Chondrocyte (in vitro differentiated cells): ENCODE measurements at regions not wholly inside any gene's neighbourhood (a gene's known extent, or its start where the extent isn't known, plus 50 kb on each side); places are given as distances from the start of the nearest gene placed in this dataset.
"Not testable (repeated sequence)": the region's sequence is repeated elsewhere in the genome, so short reads cannot be mapped to it uniquely, and the experiment has no call there.

Source experiments
- DNase-seq: peaks from one replicate; pipeline ENCODE4 v3.0.0; 2021; ENCODE audit warnings: mixed read lengths, low spot score
- H3K27ac Mint-ChIP-seq: one replicate; pipeline ENCODE4 v1.8.0; 2021; ENCODE audit warnings: mild to moderate bottlenecking, moderate library complexity, mixed read lengths; ENCODE audit not compliant: unreplicated experiment
- H3K27me3 Mint-ChIP-seq: 2 replicates; pipeline ENCODE4 v1.8.0; 2021; ENCODE audit warnings: low read depth, mixed read lengths
- H3K36me3 Mint-ChIP-seq: 2 replicates; pipeline ENCODE4 v1.8.0; 2021; ENCODE audit warnings: low read depth, mixed read lengths
- H3K4me1 Mint-ChIP-seq: 2 replicates; pipeline ENCODE4 v1.8.0; 2021; ENCODE audit warnings: low read depth, mild to moderate bottlenecking, mixed read lengths
- H3K4me3 Mint-ChIP-seq: one replicate; pipeline ENCODE4 v1.8.0; 2021; ENCODE audit warnings: mild to moderate bottlenecking, moderate library complexity, mixed read lengths; ENCODE audit not compliant: unreplicated experiment
- H3K9me3 Mint-ChIP-seq: 2 replicates; pipeline ENCODE4 v1.8.0; 2021; ENCODE audit warnings: low read depth, mixed read lengths
- CTCF ChIP-seq: fragments of 200-600 bp; sonication (generic); IDR thresholded peaks from 2 replicates; pipeline ENCODE4 v1.5.0; 2021; ENCODE audit warnings: antibody characterized with exemption, mild to moderate bottlenecking, moderate library complexity

- DNase-seq: no peak
- H3K4me3 Mint-ChIP-seq: no peak overlapping the region
- H3K9me3 Mint-ChIP-seq: no peaks in the 10 kb centered on the region
- H3K36me3 Mint-ChIP-seq: no peaks in the 10 kb centered on the region
- H3K27ac Mint-ChIP-seq: no peak overlapping the region
- peaks cover 7% of the 10 kb centered on the region for H3K4me1 Mint-ChIP-seq
- TF ChIP-seq CTCF: no peak
- H3K27me3 Mint-ChIP-seq: peaks cover 8% of the 10 kb centered on the region
Observed at GRCh38 chr5:100646691-100647090, 111.5 kb downstream of the FAM174A start.

GRCh38 chr5:100647461-100648230 lies 112.5 kb downstream of the FAM174A start:
- no peak for TF ChIP-seq CTCF
- DNase-seq: no peak
- H3K36me3 Mint-ChIP-seq: no peaks in the 10 kb centered on the region
- H3K27ac Mint-ChIP-seq: no peak overlapping the region
- H3K4me3 Mint-ChIP-seq: no peak overlapping the region
- peaks cover 7% of the 10 kb centered on the region for H3K4me1 Mint-ChIP-seq
- peaks cover 10% of the 10 kb centered on the region for H3K27me3 Mint-ChIP-seq
- H3K9me3 Mint-ChIP-seq: no peaks in the 10 kb centered on the region

GRCh38 chr5:100654895-100655294 lies 119.7 kb downstream of the FAM174A start:
- no peak for DNase-seq
- H3K36me3 Mint-ChIP-seq: no peaks in the 10 kb centered on the region
- H3K27ac Mint-ChIP-seq: no peak overlapping the region
- peaks cover 12% of the 10 kb centered on the region for H3K27me3 Mint-ChIP-seq
- no peaks in the 10 kb centered on the region for H3K9me3 Mint-ChIP-seq
- TF ChIP-seq CTCF: no peak
- no peak overlapping the region for H3K4me3 Mint-ChIP-seq
- no peaks in the 10 kb centered on the region for H3K4me1 Mint-ChIP-seq

GRCh38 chr5:100656771-100657170 lies 121.6 kb downstream of the FAM174A start:
- not testable (repeated sequence) for H3K27me3 Mint-ChIP-seq, H3K4me3 Mint-ChIP-seq, H3K9me3 Mint-ChIP-seq, H3K27ac Mint-ChIP-seq, H3K4me1 Mint-ChIP-seq, DNase-seq, H3K36me3 Mint-ChIP-seq

GRCh38 chr5:100659080-100659795 lies 124.1 kb downstream of the FAM174A start:
- no peak for TF ChIP-seq CTCF
- no peak for DNase-seq
- H3K27ac Mint-ChIP-seq: no peak overlapping the region
- H3K9me3 Mint-ChIP-seq: no peaks in the 10 kb centered on the region
- H3K27me3 Mint-ChIP-seq: peaks cover 4% of the 10 kb centered on the region
- H3K4me1 Mint-ChIP-seq: no peaks in the 10 kb centered on the region
- H3K36me3 Mint-ChIP-seq: no peaks in the 10 kb centered on the region
- no peak overlapping the region for H3K4me3 Mint-ChIP-seq
